ENCODE measurements at regions not wholly inside any gene's neighbourhood (a gene's known extent, or its start where the extent isn't known, plus 50 kb on each side); places are given as distances from the start of the nearest gene placed in this dataset.

DNA sequence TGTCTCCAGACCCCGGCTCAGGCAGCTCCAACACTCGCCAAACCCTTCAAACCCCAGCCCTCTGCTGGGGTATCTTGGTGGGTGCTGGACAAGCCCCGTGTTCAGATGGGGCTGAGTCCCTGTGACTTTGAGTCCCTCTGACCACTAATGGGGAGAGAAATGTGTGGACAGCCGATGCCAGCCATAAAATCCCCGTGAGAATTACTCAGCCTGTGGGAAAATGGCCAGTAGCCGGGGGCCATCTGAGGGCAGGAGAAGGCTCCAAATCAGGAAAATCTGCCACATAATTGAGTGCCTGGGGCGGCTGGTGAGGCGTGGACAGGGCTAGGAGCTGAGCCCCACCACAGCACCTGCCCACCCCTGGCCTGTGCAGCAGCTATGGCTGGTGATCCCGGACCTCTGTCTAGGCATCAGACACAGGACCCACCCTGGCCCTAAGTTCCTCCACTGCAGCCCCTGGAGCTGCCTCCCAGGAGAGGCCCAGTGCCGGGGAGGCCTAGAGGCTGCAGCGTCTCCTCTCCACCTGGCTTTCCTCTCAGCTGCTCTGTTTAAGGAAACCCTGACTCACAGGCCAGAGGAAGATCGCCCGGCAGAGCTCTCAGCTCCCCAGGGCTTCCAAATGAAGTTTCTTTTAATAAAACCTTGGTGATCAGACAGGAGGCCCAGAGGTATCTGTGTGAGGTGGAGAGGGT, 53.7 kb upstream of the SLCO4A1 start:
- TF ChIP-seq POLR2AphosphoS5 (IDR thresholded peaks at IDR 0.05) = no peak
- TF ChIP-seq CTCF (IDR thresholded peaks at IDR 0.05) = no peak
- no peak for TF ChIP-seq POLR2A (IDR thresholded peaks at IDR 0.05)

Data from prostate gland (tissue), 2 donors.